ENCODE measurements at regions not wholly inside any gene's neighbourhood (a gene's known extent, or its start where the extent isn't known, plus 50 kb on each side); places are given as distances from the start of the nearest gene placed in this dataset.

DNA sequence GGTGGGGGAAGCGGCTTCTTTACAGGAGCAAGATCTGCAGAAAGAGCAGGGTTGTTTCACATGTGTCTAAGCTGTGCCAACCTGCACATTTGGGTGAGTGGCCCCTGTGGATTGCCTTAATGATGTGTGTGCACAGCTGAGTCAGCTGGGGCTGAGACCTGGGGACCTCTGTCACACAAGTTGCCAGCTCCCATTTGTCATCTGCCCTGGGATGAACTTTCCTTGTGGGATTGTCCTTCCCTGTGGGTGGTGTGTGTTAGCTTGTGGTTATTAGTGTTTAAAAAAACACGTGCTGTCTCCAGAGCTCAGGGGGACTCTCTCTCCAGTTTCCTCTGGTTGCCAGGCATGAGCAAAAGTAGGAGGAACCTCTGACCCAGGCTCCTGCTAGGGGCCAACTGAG lies 400.5 kb upstream of the CCL2 start:
- no peaks in the 10 kb centered on the region for H3K9me3 ChIP-seq (ENCODE audit: low read depth, low read length)
- no peak for DNase-seq (ENCODE audit: insufficient read length, low spot score, missing footprints)
- TF ChIP-seq, protein P1, sequence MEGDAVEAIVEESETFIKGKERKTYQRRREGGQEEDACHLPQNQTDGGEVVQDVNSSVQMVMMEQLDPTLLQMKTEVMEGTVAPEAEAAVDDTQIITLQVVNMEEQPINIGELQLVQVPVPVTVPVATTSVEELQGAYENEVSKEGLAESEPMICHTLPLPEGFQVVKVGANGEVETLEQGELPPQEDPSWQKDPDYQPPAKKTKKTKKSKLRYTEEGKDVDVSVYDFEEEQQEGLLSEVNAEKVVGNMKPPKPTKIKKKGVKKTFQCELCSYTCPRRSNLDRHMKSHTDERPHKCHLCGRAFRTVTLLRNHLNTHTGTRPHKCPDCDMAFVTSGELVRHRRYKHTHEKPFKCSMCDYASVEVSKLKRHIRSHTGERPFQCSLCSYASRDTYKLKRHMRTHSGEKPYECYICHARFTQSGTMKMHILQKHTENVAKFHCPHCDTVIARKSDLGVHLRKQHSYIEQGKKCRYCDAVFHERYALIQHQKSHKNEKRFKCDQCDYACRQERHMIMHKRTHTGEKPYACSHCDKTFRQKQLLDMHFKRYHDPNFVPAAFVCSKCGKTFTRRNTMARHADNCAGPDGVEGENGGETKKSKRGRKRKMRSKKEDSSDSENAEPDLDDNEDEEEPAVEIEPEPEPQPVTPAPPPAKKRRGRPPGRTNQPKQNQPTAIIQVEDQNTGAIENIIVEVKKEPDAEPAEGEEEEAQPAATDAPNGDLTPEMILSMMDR (IDR thresholded peaks at IDR 0.05; ENCODE audit: extremely low read depth, low read depth, low read length): no peak

DNA sequence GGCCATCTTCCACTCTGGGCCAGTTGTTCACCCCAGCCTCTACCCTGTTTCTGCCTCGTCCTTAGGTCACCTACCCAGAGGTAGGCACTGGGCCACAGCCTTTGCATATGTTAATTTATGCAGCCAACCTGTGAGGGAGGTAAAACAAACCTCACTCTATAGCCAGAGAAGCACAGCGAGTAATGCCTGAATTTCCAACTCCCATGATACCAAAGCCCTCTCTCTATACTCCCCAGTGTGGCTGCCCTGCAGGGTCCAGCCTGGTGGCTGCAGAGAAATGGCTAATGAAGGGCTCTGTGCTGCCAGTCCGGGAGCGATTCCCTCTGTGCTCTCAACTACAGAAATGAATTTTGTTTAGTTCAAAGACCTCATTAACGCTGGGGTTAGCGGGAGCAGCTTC lies 397.0 kb upstream of the CCL2 start:
- Histone ChIP-seq H3K27me3 (ENCODE audit: insufficient read depth, low read length) (no peaks in the 10 kb centered on the region), H3K9me3 (ENCODE audit: low read depth, low read length) (no peaks in the 10 kb centered on the region), H3K36me3 (ENCODE audit: insufficient read depth, low read length) (no peaks in the 10 kb centered on the region), H2AFZ (ENCODE audit: low read length) (no peak overlapping the region), H3K4me1 (ENCODE audit: insufficient read depth, low read length) (no peaks in the 10 kb centered on the region), H3K4me3 (ENCODE audit: insufficient read depth, low read length) (no peak overlapping the region), H4K20me1 (ENCODE audit: insufficient read depth, low read length) (no peaks in the 10 kb centered on the region), H3K79me2 (ENCODE audit: insufficient read depth, low read length) (no peaks in the 10 kb centered on the region), H3K27ac (ENCODE audit: low read depth, low read length) (no peak overlapping the region), H3K4me2 (ENCODE audit: insufficient read depth, low read length) (no peak overlapping the region)
- TF ChIP-seq, protein P1 (IDR thresholded peaks at IDR 0.05; ENCODE audit: extremely low read depth, low read depth, low read length): no peak
- DNase-seq (ENCODE audit: insufficient read length, low spot score, missing footprints): no peak

More for the DNA sequence above, 400.5 kb upstream of the CCL2 start:
- Histone ChIP-seq H2AFZ (ENCODE audit: low read length) (no peak overlapping the region), H4K20me1 (ENCODE audit: insufficient read depth, low read length) (no peaks in the 10 kb centered on the region), H3K4me1 (ENCODE audit: insufficient read depth, low read length) (no peaks in the 10 kb centered on the region), H3K4me2 (ENCODE audit: insufficient read depth, low read length) (no peak overlapping the region), H3K27ac (ENCODE audit: low read depth, low read length) (no peak overlapping the region), H3K4me3 (ENCODE audit: insufficient read depth, low read length) (no peak overlapping the region), H3K36me3 (ENCODE audit: insufficient read depth, low read length) (no peaks in the 10 kb centered on the region), H3K79me2 (ENCODE audit: insufficient read depth, low read length) (no peaks in the 10 kb centered on the region), H3K27me3 (ENCODE audit: insufficient read depth, low read length) (no peaks in the 10 kb centered on the region)

DNA sequence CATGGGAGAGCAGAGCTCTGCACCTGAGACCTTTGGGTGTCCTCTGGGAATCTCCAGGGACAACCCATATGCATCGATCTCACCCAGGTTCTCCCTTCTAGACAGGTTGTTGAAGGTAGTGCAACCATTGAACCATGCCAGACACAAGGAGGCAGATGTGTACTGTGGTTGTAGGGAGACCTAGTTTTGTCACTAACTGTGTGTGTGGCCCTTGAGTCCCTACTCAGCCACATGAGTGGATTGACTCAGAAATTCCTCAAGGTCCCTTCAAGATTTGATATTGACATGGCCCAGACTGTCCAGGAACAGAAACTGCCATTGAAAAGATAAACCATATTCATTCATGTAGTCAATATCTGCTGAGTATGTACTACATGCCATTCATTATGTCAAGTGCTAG lies 396.4 kb upstream of the CCL2 start:
- no peak overlapping the region for H3K4me2 ChIP-seq (ENCODE audit: insufficient read depth, low read length)
- no peaks in the 10 kb centered on the region for H4K20me1 ChIP-seq (ENCODE audit: insufficient read depth, low read length)
- TF ChIP-seq, protein P1 (IDR thresholded peaks at IDR 0.05; ENCODE audit: extremely low read depth, low read depth, low read length): no peak
- no peaks in the 10 kb centered on the region for H3K27me3 ChIP-seq (ENCODE audit: insufficient read depth, low read length)
- no peak overlapping the region for H2AFZ ChIP-seq (ENCODE audit: low read length)
- no peaks in the 10 kb centered on the region for H3K79me2 ChIP-seq (ENCODE audit: insufficient read depth, low read length)
- no peaks in the 10 kb centered on the region for H3K9me3 ChIP-seq (ENCODE audit: low read depth, low read length)
- H3K36me3 ChIP-seq (ENCODE audit: insufficient read depth, low read length): no peaks in the 10 kb centered on the region
- no peak for DNase-seq (ENCODE audit: insufficient read length, low spot score, missing footprints)
- no peak overlapping the region for H3K4me3 ChIP-seq (ENCODE audit: insufficient read depth, low read length)
- H3K4me1 ChIP-seq (ENCODE audit: insufficient read depth, low read length): no peaks in the 10 kb centered on the region
- no peak overlapping the region for H3K27ac ChIP-seq (ENCODE audit: low read depth, low read length)

DNA sequence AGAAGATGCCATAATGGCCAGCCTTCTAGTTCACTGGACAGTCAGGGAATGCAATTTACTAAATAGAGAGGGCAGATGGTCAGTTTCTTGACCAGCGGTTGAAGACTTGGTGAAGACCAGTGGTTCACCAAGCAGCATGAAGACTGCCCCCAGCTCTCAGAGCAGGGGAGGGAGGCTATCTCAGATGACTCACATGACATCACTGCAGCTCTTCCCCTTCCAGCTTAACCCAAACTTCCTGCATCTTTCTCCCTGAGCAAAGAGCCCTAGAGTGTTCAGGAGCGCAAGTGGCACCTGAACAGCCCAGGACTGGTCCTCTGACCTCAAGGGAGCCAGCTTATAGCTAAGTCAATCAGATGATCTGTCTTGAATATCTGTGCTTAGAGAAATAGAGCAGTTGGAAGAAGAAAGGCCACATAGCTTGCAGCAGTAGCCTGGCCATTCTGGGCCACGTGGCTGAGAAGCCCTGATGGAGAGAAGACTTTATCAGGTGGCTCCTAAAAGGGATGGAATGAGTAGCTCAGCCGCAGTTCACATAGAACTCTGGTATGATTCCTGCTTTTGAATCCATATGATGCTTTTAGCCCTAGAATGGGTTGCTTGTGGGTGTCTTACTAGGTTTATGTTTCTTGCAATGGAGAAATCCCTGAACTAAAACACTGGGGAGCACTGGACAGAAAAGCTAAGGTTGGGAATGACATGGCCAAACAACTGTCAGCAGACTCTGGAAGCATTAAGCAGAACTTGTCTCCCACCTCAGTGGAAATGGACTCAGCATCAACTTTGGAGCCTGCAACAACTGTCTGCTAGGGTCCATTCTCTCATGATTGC lies 392.1 kb upstream of the CCL2 start:
- no peaks in the 10 kb centered on the region for H3K27me3 ChIP-seq (ENCODE audit: insufficient read depth, low read length)
- peaks cover 3% of the 10 kb centered on the region for H3K9me3 ChIP-seq (ENCODE audit: low read depth, low read length)
- DNase-seq (ENCODE audit: insufficient read length, low spot score, missing footprints): no peak
- no peaks in the 10 kb centered on the region for H3K4me1 ChIP-seq (ENCODE audit: insufficient read depth, low read length)
- TF ChIP-seq, protein P1 (IDR thresholded peaks at IDR 0.05; ENCODE audit: extremely low read depth, low read depth, low read length): no peak
- no peak overlapping the region for H2AFZ ChIP-seq (ENCODE audit: low read length)
- H3K79me2 ChIP-seq (ENCODE audit: insufficient read depth, low read length): no peaks in the 10 kb centered on the region
- H3K36me3 ChIP-seq (ENCODE audit: insufficient read depth, low read length): no peaks in the 10 kb centered on the region
- H3K4me2 ChIP-seq (ENCODE audit: insufficient read depth, low read length): no peak overlapping the region
- H3K27ac ChIP-seq (ENCODE audit: low read depth, low read length): no peak overlapping the region
- H3K4me3 ChIP-seq (ENCODE audit: insufficient read depth, low read length): no peak overlapping the region
- no peaks in the 10 kb centered on the region for H4K20me1 ChIP-seq (ENCODE audit: insufficient read depth, low read length)
